Liver (tissue), 8 donors: ENCODE measurements at regions not wholly inside any gene's neighbourhood (a gene's known extent, or its start where the extent isn't known, plus 50 kb on each side); places are given as distances from the start of the nearest gene placed in this dataset.

ENCODE experiments used
- DNase-seq: peaks from one replicate; pipeline ENCODE4 v3.0.0-alpha.2; 2017; ENCODE audit warnings: low spot score
- H3K27ac ChIP-seq, 2 donors: one replicate each; pipeline ENCODE4 v1.7.0; 2013; ENCODE audit warnings: inconsistent platforms in 2 of 2, low read length in 2 of 2, control low read depth in 1 of 2, low read depth in 1 of 2, mild to moderate bottlenecking in 1 of 2
- H3K27me3 ChIP-seq, 4 donors: one replicate each; pipeline versions ENCODE4 v1.6.1 to v1.7.0; 2013; ENCODE audit warnings: low read length in 3 of 4, inconsistent platforms in 1 of 4, mild to moderate bottlenecking in 1 of 4, moderate library complexity in 1 of 4; ENCODE audit not compliant: control insufficient read depth in 4 of 4, insufficient read depth in 4 of 4
- H3K36me3 ChIP-seq, 4 donors: one replicate each; pipeline versions ENCODE4 v1.6.1 to v1.7.0; 2013; ENCODE audit warnings: low read length in 3 of 4, mild to moderate bottlenecking in 3 of 4, low read depth in 1 of 4, moderate library complexity in 1 of 4; ENCODE audit not compliant: control insufficient read depth in 4 of 4, insufficient read depth in 3 of 4
- H3K4me1 ChIP-seq, 4 donors: one replicate each; pipeline versions ENCODE4 v1.6.1 to v1.7.0; 2013; ENCODE audit warnings: low read length in 3 of 4, mild to moderate bottlenecking in 3 of 4, moderate library complexity in 1 of 4; ENCODE audit not compliant: control insufficient read depth in 4 of 4, insufficient read depth in 4 of 4
- H3K4me3 ChIP-seq, 3 donors: one replicate each; pipeline versions ENCODE4 v1.6.1 to v1.7.0; 2013; ENCODE audit warnings: low read length in 3 of 3, control low read depth in 1 of 3, low read depth in 1 of 3, mild to moderate bottlenecking in 1 of 3
- H3K9ac ChIP-seq, 2 donors: one replicate each; pipeline ENCODE4 v1.7.0; 2013; ENCODE audit warnings: low read length in 2 of 2, mild to moderate bottlenecking in 2 of 2, moderate library complexity in 2 of 2, control low read depth in 1 of 2, low read depth in 1 of 2
- H3K9me3 ChIP-seq, 4 donors: one replicate each; pipeline versions ENCODE4 v1.6.1 to v1.7.0; 2013; ENCODE audit warnings: low read length in 3 of 4; ENCODE audit not compliant: control insufficient read depth in 4 of 4
- ATF3 ChIP-seq: IDR thresholded peaks from 2 replicates; pipeline ENCODE4 v1.6.1; 2016; ENCODE audit warnings: antibody characterized with exemption
- EGR1 ChIP-seq, 2 donors: IDR thresholded peaks; 2 replicates each; pipeline ENCODE4 v1.6.1; 2016 to 2018; ENCODE audit warnings: antibody characterized with exemption in 2 of 2, low read depth in 2 of 2
- FOXA1 ChIP-seq: IDR thresholded peaks from 2 replicates; pipeline ENCODE4 v1.6.1; 2016; ENCODE audit warnings: antibody characterized with exemption
- FOXA2 ChIP-seq: IDR thresholded peaks from 2 replicates; pipeline ENCODE4 v1.6.1; 2016; ENCODE audit warnings: antibody characterized with exemption
- GABPA ChIP-seq, 2 donors: IDR thresholded peaks in 1 of 2; conservative IDR thresholded peaks in 1 of 2; 2 replicates each; pipeline ENCODE4 v1.6.1; 2016; ENCODE audit warnings: antibody characterized with exemption in 2 of 2, mild to moderate bottlenecking in 1 of 2, moderate library complexity in 1 of 2
- HNF4A ChIP-seq, 2 donors: conservative IDR thresholded peaks; 2 replicates each; pipeline ENCODE4 v1.6.1; 2016; ENCODE audit warnings: antibody characterized with exemption in 2 of 2, mild to moderate bottlenecking in 2 of 2
- HNF4G ChIP-seq: IDR thresholded peaks from 2 replicates; pipeline ENCODE4 v1.6.1; 2016; ENCODE audit warnings: antibody characterized with exemption
- JUND ChIP-seq, 2 donors: IDR thresholded peaks; 2 replicates each; pipeline ENCODE4 v1.6.1; 2016; ENCODE audit warnings: antibody characterized with exemption in 2 of 2
- NR2F2 ChIP-seq: IDR thresholded peaks from 2 replicates; pipeline ENCODE4 v1.6.1; 2016; ENCODE audit warnings: antibody characterized with exemption
- RAD21 ChIP-seq, 2 donors: IDR thresholded peaks; 2 replicates each; pipeline ENCODE4 v1.6.1; 2016; ENCODE audit warnings: antibody characterized with exemption in 2 of 2, mild to moderate bottlenecking in 2 of 2
- REST ChIP-seq: IDR thresholded peaks from 2 replicates; pipeline ENCODE4 v1.6.1; 2016; ENCODE audit warnings: antibody characterized with exemption, mild to moderate bottlenecking
- SP1 ChIP-seq: IDR thresholded peaks from 2 replicates; pipeline ENCODE4 v1.6.1; 2018; ENCODE audit warnings: antibody characterized with exemption, mild to moderate bottlenecking
- TAF1 ChIP-seq: conservative IDR thresholded peaks from 2 replicates; pipeline ENCODE4 v1.6.1; 2016; ENCODE audit warnings: antibody characterized with exemption, mild to moderate bottlenecking
- YY1 ChIP-seq: IDR thresholded peaks from 2 replicates; pipeline ENCODE4 v1.6.1; 2016; ENCODE audit warnings: antibody characterized with exemption, mild to moderate bottlenecking
- ZBTB33 ChIP-seq: IDR thresholded peaks from 2 replicates; pipeline ENCODE4 v1.6.1; 2016; ENCODE audit warnings: antibody characterized with exemption
- WGBS: extraction: QIAGEN DNeasy Blood & Tissue Kit; methylation state at CpG from one replicate; pipeline ENCODE4 v1.1.7; 2013; 5-methylcytosine and 5-hydroxymethylcytosine counted together
- TF ChIP-seq, protein P1 (sequence below): fragments of 150-350 bp; IDR thresholded peaks from 2 replicates; pipeline ENCODE4 v1.5.1; 2017; ENCODE audit warnings: improper control_type of control experiment, low read depth, low read length; ENCODE audit not compliant: missing input control
- TF ChIP-seq, protein P2 (sequence below): IDR thresholded peaks from 2 replicates; pipeline ENCODE4 v1.6.1; 2016; ENCODE audit warnings: antibody characterized with exemption
- donor health status: healthy.
- donor health status: healthy.
- donor health status: healthy.
- donor health status: healthy.
- donor health status: healthy.

DNA sequence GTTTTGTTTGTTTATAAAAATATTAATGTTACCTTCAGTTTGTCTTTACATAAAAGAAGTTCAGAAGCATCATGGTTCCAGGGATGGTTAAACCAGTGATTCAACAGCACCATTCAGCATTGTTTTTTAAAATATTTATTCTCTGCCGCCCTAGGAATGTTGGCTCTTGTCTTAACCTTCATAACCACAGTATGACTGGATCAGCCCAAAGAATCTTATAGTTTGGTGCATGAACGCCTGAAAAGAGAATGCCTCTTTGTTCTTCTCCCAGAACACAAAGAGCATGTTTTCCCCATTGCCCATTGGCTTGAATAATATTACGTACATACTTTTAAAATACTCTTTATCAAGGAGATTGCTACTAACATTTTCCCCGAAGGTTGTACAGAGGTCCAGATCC, 413.4 kb downstream of the ANXA1 start:
- TF ChIP-seq, protein P1, sequence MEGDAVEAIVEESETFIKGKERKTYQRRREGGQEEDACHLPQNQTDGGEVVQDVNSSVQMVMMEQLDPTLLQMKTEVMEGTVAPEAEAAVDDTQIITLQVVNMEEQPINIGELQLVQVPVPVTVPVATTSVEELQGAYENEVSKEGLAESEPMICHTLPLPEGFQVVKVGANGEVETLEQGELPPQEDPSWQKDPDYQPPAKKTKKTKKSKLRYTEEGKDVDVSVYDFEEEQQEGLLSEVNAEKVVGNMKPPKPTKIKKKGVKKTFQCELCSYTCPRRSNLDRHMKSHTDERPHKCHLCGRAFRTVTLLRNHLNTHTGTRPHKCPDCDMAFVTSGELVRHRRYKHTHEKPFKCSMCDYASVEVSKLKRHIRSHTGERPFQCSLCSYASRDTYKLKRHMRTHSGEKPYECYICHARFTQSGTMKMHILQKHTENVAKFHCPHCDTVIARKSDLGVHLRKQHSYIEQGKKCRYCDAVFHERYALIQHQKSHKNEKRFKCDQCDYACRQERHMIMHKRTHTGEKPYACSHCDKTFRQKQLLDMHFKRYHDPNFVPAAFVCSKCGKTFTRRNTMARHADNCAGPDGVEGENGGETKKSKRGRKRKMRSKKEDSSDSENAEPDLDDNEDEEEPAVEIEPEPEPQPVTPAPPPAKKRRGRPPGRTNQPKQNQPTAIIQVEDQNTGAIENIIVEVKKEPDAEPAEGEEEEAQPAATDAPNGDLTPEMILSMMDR = no peak
- TF ChIP-seq JUND (IDR thresholded peaks at IDR 0.05) = no peak
- TF ChIP-seq ATF3 = no peak
- no peak for TF ChIP-seq REST
- no peak for TF ChIP-seq HNF4A (conservative IDR thresholded peaks at IDR 0.05)
- no peak for TF ChIP-seq RAD21 (IDR thresholded peaks at IDR 0.05)
- TF ChIP-seq, protein P2, sequence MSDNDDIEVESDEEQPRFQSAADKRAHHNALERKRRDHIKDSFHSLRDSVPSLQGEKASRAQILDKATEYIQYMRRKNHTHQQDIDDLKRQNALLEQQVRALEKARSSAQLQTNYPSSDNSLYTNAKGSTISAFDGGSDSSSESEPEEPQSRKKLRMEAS = no peak
- TF ChIP-seq HNF4G = no peak
- 77% methylated on average over 4 of the region's 4 CpGs for WGBS

DNA sequence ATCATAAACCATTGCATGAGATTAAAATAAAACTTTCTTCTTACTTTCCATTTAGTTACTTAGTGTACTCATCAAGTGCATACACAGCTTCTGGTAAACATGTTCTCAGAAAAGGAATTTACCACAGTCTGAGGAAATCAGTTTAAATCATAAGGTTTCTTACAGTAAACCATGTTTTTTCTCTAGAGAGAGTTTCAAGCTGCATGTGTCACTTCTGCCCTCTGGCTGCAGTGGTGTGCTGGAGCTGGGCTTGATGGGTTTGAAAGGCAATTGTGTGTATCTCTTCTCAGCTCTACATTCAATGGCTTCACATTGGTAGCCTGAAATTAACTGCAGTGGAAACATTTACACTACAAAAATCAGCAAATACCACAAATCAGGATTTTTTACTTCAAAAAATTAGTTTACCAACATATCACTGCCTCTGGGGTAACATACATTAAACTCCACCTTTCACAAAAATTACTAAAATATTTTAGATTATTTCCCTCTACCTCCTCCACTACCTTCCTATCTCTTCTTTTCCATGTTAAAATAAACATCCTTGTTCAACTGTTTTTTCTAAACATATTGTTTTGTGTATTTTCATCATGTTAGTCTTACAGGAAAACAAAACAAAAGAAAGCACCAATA, 414.3 kb downstream of the ANXA1 start:
- Histone ChIP-seq H3K4me3 (no peak overlapping the region), H3K4me1 (no peaks in the 10 kb centered on the region), H3K27me3 (peaks cover 0 to 6% (median 0%) of the 10 kb centered on the region in 4 donors), H3K9ac (no peak overlapping the region), H3K36me3 (no peaks in the 10 kb centered on the region), H3K9me3 (no peaks in the 10 kb centered on the region), H3K27ac (no peak overlapping the region)
- DNase-seq = no peak
- no peak for TF ChIP-seq ZBTB33
- TF ChIP-seq FOXA1 = no peak
- TF ChIP-seq HNF4G = no peak
- TF ChIP-seq SP1 = no peak
- no peak for TF ChIP-seq HNF4A (conservative IDR thresholded peaks at IDR 0.05)
- no peak for TF ChIP-seq ATF3
- no peak for TF ChIP-seq NR2F2
- no peak for TF ChIP-seq GABPA (IDR thresholded peaks at IDR 0.05 in 1 of 2, conservative IDR thresholded peaks at IDR 0.05 in 1 of 2)
- TF ChIP-seq, protein P1 = peak; percentile 84
- no peak for TF ChIP-seq REST
- peak; percentile 14 for TF ChIP-seq YY1
- no peak for TF ChIP-seq FOXA2
- TF ChIP-seq RAD21 (IDR thresholded peaks at IDR 0.05) = peak; percentile 95 to 96
- TF ChIP-seq TAF1 = no peak
- no peak for TF ChIP-seq JUND (IDR thresholded peaks at IDR 0.05)
- TF ChIP-seq EGR1 (IDR thresholded peaks at IDR 0.05; ENCODE audit: low read depth in 2 of 2) = no peak

More for the DNA sequence above, 413.4 kb downstream of the ANXA1 start:
- no peak for DNase-seq
- Histone ChIP-seq H3K4me3 (no peak overlapping the region), H3K4me1 (no peaks in the 10 kb centered on the region), H3K9me3 (no peaks in the 10 kb centered on the region), H3K9ac (no peak overlapping the region), H3K27ac (no peak overlapping the region), H3K27me3 (peaks cover 0 to 6% (median 0%) of the 10 kb centered on the region in 4 donors), H3K36me3 (no peaks in the 10 kb centered on the region)
